K562 (cell line): ENCODE measurements at regions not wholly inside any gene's neighbourhood (a gene's known extent, or its start where the extent isn't known, plus 50 kb on each side); places are given as distances from the start of the nearest gene placed in this dataset.

Source experiments
- ATAC-seq: fragments of 200-7000 bp; cut with Tn5 transposase; 3 replicates; pipeline ENCODE4 v1.9.1; 2020; ENCODE audit warnings: moderate library complexity
- BruUV-seq: library from RNA; stranded (reverse); fragments of 400-500 nt; replicated peaks from 2 replicates; lab custom pipeline; 2021; lab: Mats Ljungman, UMichigan
- CTCF ChIA-PET: fragments of 300-600 bp; formaldehyde crosslinking; extraction: SDS; loops from one replicate; lab custom pipeline; 2021; ENCODE audit warnings: low intra/inter-chr PET ratio; lab: Yijun Ruan, JAX
- POLR2A ChIA-PET: fragments of 300-600, 350-650 bp; sonication (Branson Sonifier 250); formaldehyde crosslinking; extraction: SDS; loops from one replicate; lab custom pipeline; 2021; ENCODE audit warnings: antibody characterized with exemption, inconsistent platforms; lab: Yijun Ruan, JAX
- DNase-seq, 4 experiments: peaks; one replicate each; pipeline versions ENCODE4 v3.0.0 to v3.0.0-alpha.2; 2011 to 2018; ENCODE audit warnings: low spot score in 3 of 4, mixed read lengths in 3 of 4; ENCODE audit errors: extremely low read depth in 1 of 4
- FAIRE-seq: peaks from 2 replicates; lab custom pipeline; 2011; peaks lifted over from hg19 to GRCh38; lab: Jason Lieb, UNC
- H2AFZ ChIP-seq: 2 replicates; pipeline ENCODE4 v1.6.0; 2011; ENCODE audit warnings: low read depth, low read length, control low read depth, inconsistent platforms
- H3K27ac ChIP-seq: fragments of 200-600 bp; 3 replicates; pipeline ENCODE4 v1.8.0; 2011; ENCODE audit warnings: low read depth, mild to moderate bottlenecking, control low read depth, inconsistent platforms, low read length, moderate library complexity, mixed read lengths; ENCODE audit errors: extremely low read depth
- H3K27me3 ChIP-seq, 2 experiments: fragments of 300-600 bp in 1 of 2; 2 replicates in 1 of 2; 3 replicates in 1 of 2; pipeline versions ENCODE4 v1.6.0 to v1.8.0; 2011; ENCODE audit warnings: inconsistent platforms in 2 of 2, low read length in 2 of 2, mild to moderate bottlenecking in 1 of 2, mixed read lengths in 1 of 2, moderate library complexity in 1 of 2; ENCODE audit not compliant: control insufficient read depth in 2 of 2, insufficient read depth in 2 of 2
- H3K36me3 ChIP-seq: fragments of 300-600 bp; 3 replicates; pipeline ENCODE4 v1.8.0; 2011; ENCODE audit warnings: mild to moderate bottlenecking, low read length, inconsistent platforms; ENCODE audit not compliant: control insufficient read depth, insufficient read depth
- H3K4me1 ChIP-seq, 2 experiments: fragments of 200-600 bp in 1 of 2; replicated peaks in 1 of 2; 2 replicates in 1 of 2; 3 replicates in 1 of 2; pipeline versions ENCODE4 v1.5.1 to v1.8.0; 2011; ENCODE audit warnings: inconsistent platforms in 2 of 2, low read length in 2 of 2, mild to moderate bottlenecking in 1 of 2, mixed read lengths in 1 of 2, moderate library complexity in 1 of 2; ENCODE audit not compliant: control insufficient read depth in 2 of 2, insufficient read depth in 2 of 2
- H3K4me2 ChIP-seq: 2 replicates; pipeline ENCODE4 v1.6.1; 2011; ENCODE audit warnings: low read length, control low read depth, inconsistent platforms, mixed read lengths; ENCODE audit not compliant: insufficient read depth
- H3K4me3 ChIP-seq: fragments of 200-600 bp; sonication (generic), shearing (Covaris generic); 2 replicates; pipeline ENCODE4 v1.5.1; 2016; ENCODE audit warnings: control low read depth, inconsistent platforms
- H3K79me2 ChIP-seq: fragments of 200-600 bp; 3 replicates; pipeline ENCODE4 v1.8.0; 2011; ENCODE audit warnings: low read length, inconsistent platforms; ENCODE audit not compliant: control insufficient read depth, insufficient read depth
- H3K9ac ChIP-seq, 2 experiments: 2 replicates each; pipeline versions ENCODE4 v1.6.0 to v1.6.1; 2011; ENCODE audit warnings: low read depth in 2 of 2, low read length in 2 of 2, control low read depth in 1 of 2, inconsistent platforms in 1 of 2, mild to moderate bottlenecking in 1 of 2, mixed read lengths in 1 of 2; ENCODE audit not compliant: insufficient read depth in 1 of 2
- H3K9me1 ChIP-seq: one replicate; pipeline ENCODE4 v1.6.0; 2011; ENCODE audit warnings: inconsistent platforms, mild to moderate bottlenecking, low read length, moderate library complexity; ENCODE audit not compliant: control insufficient read depth, insufficient read depth
- H3K9me3 ChIP-seq: replicated peaks from 2 replicates; pipeline ENCODE4 v1.5.1; 2011; ENCODE audit warnings: low read depth, low read length, inconsistent platforms; ENCODE audit not compliant: control insufficient read depth, insufficient read depth
- H4K20me1 ChIP-seq: replicated peaks from 2 replicates; pipeline ENCODE4 v1.6.1; 2011; ENCODE audit warnings: low read length, inconsistent platforms, mixed read lengths; ENCODE audit not compliant: control insufficient read depth, insufficient read depth
- ATF7 ChIP-seq: fragments of 450-650 bp; IDR thresholded peaks from 2 replicates; pipeline ENCODE4 v1.7.1; 2014; ENCODE audit warnings: mild to moderate bottlenecking, moderate library complexity
- CTBP1 ChIP-seq: fragments of 450-650 bp; IDR thresholded peaks from 2 replicates; pipeline ENCODE4 v1.6.1; 2016; ENCODE audit warnings: borderline replicate concordance
- E2F3 ChIP-seq: fragments of 250-450 bp; sonication (Bioruptor Pico); IDR thresholded peaks from 2 replicates; pipeline ENCODE4 v1.4.0; 2020; ENCODE audit warnings: mild to moderate bottlenecking
- GABPA ChIP-seq: fragments of 200-800 bp; sonication (Bioruptor generic); conservative IDR thresholded peaks from 2 replicates; pipeline ENCODE4 v1.6.1; 2016; ENCODE audit warnings: low read depth, missing genetic modification characterization, missing compliant biosample characterization
- NFXL1 ChIP-seq: fragments of 450-650 bp; formaldehyde crosslinking; IDR thresholded peaks from 2 replicates; pipeline ENCODE4 v1.4.0; 2021; ENCODE audit warnings: mild to moderate bottlenecking
- POLR3G ChIP-seq: IDR thresholded peaks from 2 replicates; pipeline ENCODE4 v1.6.1; 2011; ENCODE audit not compliant: insufficient read length, insufficient replicate concordance; ENCODE audit errors: extremely low read depth
- RBM39 ChIP-seq: fragments of 200-400 bp; formaldehyde crosslinking; optimal IDR thresholded peaks from 2 replicates; pipeline ENCODE3; 2018; ENCODE audit warnings: low read depth, low read length
- RFX1 ChIP-seq: fragments of 450-650 bp; IDR thresholded peaks from 2 replicates; pipeline ENCODE4 v1.6.1; 2016; ENCODE audit warnings: mild to moderate bottlenecking, moderate library complexity
- SMAD1 ChIP-seq: fragments of 150-350 bp; IDR thresholded peaks from 2 replicates; pipeline ENCODE4 v1.6.1; 2014; ENCODE audit warnings: low read length, low read depth; ENCODE audit not compliant: partially characterized antibody
- STAG1 ChIP-seq: sonication (generic); formaldehyde crosslinking; IDR thresholded peaks from 2 replicates; pipeline ENCODE4 v1.5.0; 2020; ENCODE audit warnings: missing genetic modification reagents, borderline replicate concordance
- ZNF282 ChIP-seq: sonication (generic); formaldehyde crosslinking; IDR thresholded peaks from 2 replicates; pipeline ENCODE4 v1.8.1; 2023; ENCODE audit warnings: missing genetic modification reagents
- ZNF79 ChIP-seq: fragments of 250-450 bp; sonication (Bioruptor Pico); IDR thresholded peaks from 2 replicates; pipeline ENCODE4 v1.4.0; 2020; ENCODE audit warnings: low read depth, mild to moderate bottlenecking, moderate library complexity
- WGBS: fragments of 100-300 bp; shearing (Covaris generic); methylation state at CpG from one replicate; pipeline ENCODE4 v1.1.6; 2016; ENCODE audit warnings: low coverage, mixed read lengths; ENCODE audit not compliant: insufficient coverage; ENCODE audit errors: missing lambda C conversion rate; 5-methylcytosine and 5-hydroxymethylcytosine counted together
- in situ Hi-C: fragments of 300-500 bp; cut with MboI; formaldehyde crosslinking; loops from 4 replicates; pipeline ENCODE4 v1.15.0; 2018; ENCODE audit warnings: inconsistent platforms, mixed read lengths
- intact Hi-C: fragments of 100-400 bp; cut with micrococcal nuclease; formaldehyde crosslinking; loops from 2 replicates; pipeline ENCODE4 v1.14.2; 2022
- TF ChIP-seq, protein P1 (sequence below): fragments of 450-650 bp; conservative IDR thresholded peaks from 2 replicates; pipeline ENCODE4 v1.6.1; 2016; ENCODE audit warnings: missing genetic modification characterization, low read depth, mild to moderate bottlenecking, control low read depth, missing compliant biosample characterization
- TF ChIP-seq, protein P2 (sequence below): fragments of 450-650 bp; IDR thresholded peaks from 2 replicates; pipeline ENCODE4 v1.6.1; 2016; ENCODE audit warnings: mild to moderate bottlenecking

DNA sequence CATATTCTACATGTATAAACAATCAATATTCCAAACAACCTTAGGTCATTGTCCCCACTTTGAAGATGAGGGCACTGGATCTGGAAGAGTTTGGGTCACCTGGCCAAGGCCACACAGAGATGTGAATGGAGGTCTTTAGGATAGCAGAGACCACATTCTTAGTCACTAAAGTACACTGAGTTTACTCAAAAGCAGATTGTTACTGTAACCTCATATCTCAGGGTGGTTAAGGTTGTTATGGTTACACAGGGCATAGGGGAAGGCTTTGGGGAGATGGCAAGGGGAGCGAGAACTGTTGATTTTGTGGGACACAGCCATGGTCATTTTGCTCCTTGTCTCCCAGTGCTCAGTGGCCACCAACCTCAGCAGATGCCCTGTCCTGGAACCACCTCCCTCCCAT is 109.4 kb downstream of the GATA6 start:
- DNase-seq (no peak), FAIRE-seq (no peak), ATAC-seq (no peak)
- ChIA-PET POLR2A (interaction anchor here (1.1 to 2.1 kb wide), 2 partner anchors 9 to 27 kb away, joined by 3 to 4 read pairs; no protein-coding TSS in a partner anchor), CTCF (no interaction called here)
- no peak overlapping the region for H2AFZ ChIP-seq
- no TSS peak for BruUV-seq
- no peaks in the 10 kb centered on the region for H3K9me3 ChIP-seq
- no peaks in the 10 kb centered on the region for H3K36me3 ChIP-seq
- intact Hi-C loops (loop anchor here (10.0 kb wide), 1 partner anchor 64 kb away; no protein-coding TSS in a partner anchor), in situ Hi-C loops (no loop called here)
- no peaks in the 10 kb centered on the region for H3K79me2 ChIP-seq
- no peak overlapping the region for H3K27ac ChIP-seq
- no peak overlapping the region for H3K4me2 ChIP-seq
- peaks cover 12 to 21% of the 10 kb centered on the region in 2 experiments; a peak in 4 of 5 replicates for H3K27me3 ChIP-seq
- TF ChIP-seq RFX1, result peak; percentile 20; the same call in 1 of the 2 replicates
- TF ChIP-seq ATF7, result no peak
- H3K9me1 ChIP-seq, result no peaks in the 10 kb centered on the region
- H3K4me1 ChIP-seq, result no peaks in the 10 kb centered on the region
- H3K9ac ChIP-seq, result no peak overlapping the region
- H3K4me3 ChIP-seq, result no peak overlapping the region
- H4K20me1 ChIP-seq, result no peaks in the 10 kb centered on the region
- whole genome bisulfite sequencing, result 0% methylated on average over 1 of the region's 1 CpG

DNA sequence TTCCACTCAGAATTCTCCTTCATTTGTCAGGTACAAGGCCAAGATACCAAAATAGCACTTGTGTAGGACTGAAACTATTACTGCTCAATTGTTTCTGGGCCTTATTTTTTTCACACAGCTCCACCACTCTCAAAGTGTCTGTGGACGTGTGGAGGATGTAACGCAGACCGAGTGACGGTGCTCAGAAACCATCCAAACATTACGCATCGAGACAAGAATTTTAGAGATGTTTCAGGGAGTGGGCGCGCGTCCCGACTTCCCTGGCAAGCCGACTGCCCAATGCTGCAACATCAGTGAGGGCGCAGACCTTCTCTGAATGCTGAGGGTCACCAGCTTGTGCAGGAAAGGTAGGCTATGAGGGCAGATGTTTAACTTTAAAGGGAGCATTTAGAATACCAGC is 108.4 kb downstream of the GATA6 start:
- no peaks in the 10 kb centered on the region for H3K36me3 ChIP-seq
- in situ Hi-C loops, result no loop called here
- ATAC-seq (no peak), FAIRE-seq (no peak), DNase-seq (no peak)
- no peaks in the 10 kb centered on the region for H3K4me1 ChIP-seq
- H3K4me3 ChIP-seq, result no peak overlapping the region
- H3K79me2 ChIP-seq, result no peaks in the 10 kb centered on the region
- no peak overlapping the region for H2AFZ ChIP-seq
- no peaks in the 10 kb centered on the region for H3K9me1 ChIP-seq
- ChIA-PET POLR2A (interaction anchor here (1.1 to 2.1 kb wide), 2 partner anchors 8 to 26 kb away, joined by 3 to 4 read pairs; no protein-coding TSS in a partner anchor), CTCF (no interaction called here)
- no peaks in the 10 kb centered on the region for H4K20me1 ChIP-seq
- 8% methylated on average over 12 of the region's 12 CpGs for WGBS
- H3K27me3 ChIP-seq, result peaks cover 12 to 21% of the 10 kb centered on the region in 2 experiments; a peak in 4 of 5 replicates
- H3K27ac ChIP-seq, result no peak overlapping the region
- H3K4me2 ChIP-seq, result no peak overlapping the region
- no peak overlapping the region for H3K9ac ChIP-seq
- no TSS peak for BruUV-seq
- H3K9me3 ChIP-seq, result no peaks in the 10 kb centered on the region
- intact Hi-C loops, result loop anchor here (10.0 kb wide), 1 partner anchor 63 kb away; no protein-coding TSS in a partner anchor
- TF ChIP-seq NFXL1 (CRISPR knock-in tag), result no peak
- TF ChIP-seq, protein P1, sequence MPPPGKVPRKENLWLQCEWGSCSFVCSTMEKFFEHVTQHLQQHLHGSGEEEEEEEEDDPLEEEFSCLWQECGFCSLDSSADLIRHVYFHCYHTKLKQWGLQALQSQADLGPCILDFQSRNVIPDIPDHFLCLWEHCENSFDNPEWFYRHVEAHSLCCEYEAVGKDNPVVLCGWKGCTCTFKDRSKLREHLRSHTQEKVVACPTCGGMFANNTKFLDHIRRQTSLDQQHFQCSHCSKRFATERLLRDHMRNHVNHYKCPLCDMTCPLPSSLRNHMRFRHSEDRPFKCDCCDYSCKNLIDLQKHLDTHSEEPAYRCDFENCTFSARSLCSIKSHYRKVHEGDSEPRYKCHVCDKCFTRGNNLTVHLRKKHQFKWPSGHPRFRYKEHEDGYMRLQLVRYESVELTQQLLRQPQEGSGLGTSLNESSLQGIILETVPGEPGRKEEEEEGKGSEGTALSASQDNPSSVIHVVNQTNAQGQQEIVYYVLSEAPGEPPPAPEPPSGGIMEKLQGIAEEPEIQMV (tag), result no peak
- no peak for TF ChIP-seq POLR3G
- TF ChIP-seq, protein P2, sequence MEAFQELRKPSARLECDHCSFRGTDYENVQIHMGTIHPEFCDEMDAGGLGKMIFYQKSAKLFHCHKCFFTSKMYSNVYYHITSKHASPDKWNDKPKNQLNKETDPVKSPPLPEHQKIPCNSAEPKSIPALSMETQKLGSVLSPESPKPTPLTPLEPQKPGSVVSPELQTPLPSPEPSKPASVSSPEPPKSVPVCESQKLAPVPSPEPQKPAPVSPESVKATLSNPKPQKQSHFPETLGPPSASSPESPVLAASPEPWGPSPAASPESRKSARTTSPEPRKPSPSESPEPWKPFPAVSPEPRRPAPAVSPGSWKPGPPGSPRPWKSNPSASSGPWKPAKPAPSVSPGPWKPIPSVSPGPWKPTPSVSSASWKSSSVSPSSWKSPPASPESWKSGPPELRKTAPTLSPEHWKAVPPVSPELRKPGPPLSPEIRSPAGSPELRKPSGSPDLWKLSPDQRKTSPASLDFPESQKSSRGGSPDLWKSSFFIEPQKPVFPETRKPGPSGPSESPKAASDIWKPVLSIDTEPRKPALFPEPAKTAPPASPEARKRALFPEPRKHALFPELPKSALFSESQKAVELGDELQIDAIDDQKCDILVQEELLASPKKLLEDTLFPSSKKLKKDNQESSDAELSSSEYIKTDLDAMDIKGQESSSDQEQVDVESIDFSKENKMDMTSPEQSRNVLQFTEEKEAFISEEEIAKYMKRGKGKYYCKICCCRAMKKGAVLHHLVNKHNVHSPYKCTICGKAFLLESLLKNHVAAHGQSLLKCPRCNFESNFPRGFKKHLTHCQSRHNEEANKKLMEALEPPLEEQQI, result no peak
- no peak for TF ChIP-seq E2F3
- no peak for TF ChIP-seq CTBP1
- no peak for TF ChIP-seq RBM39
- TF ChIP-seq GABPA (tag), result no peak
- no peak for TF ChIP-seq SMAD1
- TF ChIP-seq STAG1 (CRISPR knock-in tag), result no peak
- no peak for TF ChIP-seq ZNF79 (CRISPR knock-in tag)
- TF ChIP-seq ZNF282 (CRISPR knock-in tag), result no peak
